ENCODE measurements at regions not wholly inside any gene's neighbourhood (a gene's known extent, or its start where the extent isn't known, plus 50 kb on each side); places are given as distances from the start of the nearest gene placed in this dataset.

GRCh38 chr15:62344806-62345539 is 179.9 kb upstream of the C2CD4B start:
- TF ChIP-seq CTCF (IDR thresholded peaks at IDR 0.05; ENCODE audit: insufficient read depth, low read depth, low read length) (peak; percentile 61), EZH2 (IDR thresholded peaks at IDR 0.05; ENCODE audit: insufficient read depth, low read length) (no peak)
